ENCODE measurements at regions not wholly inside any gene's neighbourhood (a gene's known extent, or its start where the extent isn't known, plus 50 kb on each side); places are given as distances from the start of the nearest gene placed in this dataset.
A peak's percentile ranks its signal among the peaks of the same experiment; 100 is the strongest.
"Not testable (repeated sequence)": the region's sequence is repeated elsewhere in the genome, so short reads cannot be mapped to it uniquely, and the experiment has no call there.

DNA sequence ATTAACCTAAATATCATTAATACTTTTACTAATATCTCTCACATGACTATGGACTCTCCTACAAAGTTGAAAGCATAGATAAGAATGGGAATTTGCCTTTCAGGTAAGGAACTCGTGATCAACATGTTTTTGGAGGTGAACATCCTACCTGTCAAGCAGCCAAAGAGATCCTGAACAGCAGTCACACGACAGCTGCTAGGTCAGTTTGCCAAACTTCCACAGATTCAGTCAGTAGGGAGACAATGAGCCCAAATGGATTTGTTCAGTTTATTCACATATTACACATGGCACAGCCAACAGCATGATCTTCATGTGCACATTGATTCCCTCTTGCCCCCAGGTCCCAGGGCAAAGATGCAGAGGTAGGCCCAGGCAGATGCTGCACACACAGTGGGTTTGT lies 86.1 kb upstream of the LOC128125822 start:
- DNase-seq, result no peak

DNA sequence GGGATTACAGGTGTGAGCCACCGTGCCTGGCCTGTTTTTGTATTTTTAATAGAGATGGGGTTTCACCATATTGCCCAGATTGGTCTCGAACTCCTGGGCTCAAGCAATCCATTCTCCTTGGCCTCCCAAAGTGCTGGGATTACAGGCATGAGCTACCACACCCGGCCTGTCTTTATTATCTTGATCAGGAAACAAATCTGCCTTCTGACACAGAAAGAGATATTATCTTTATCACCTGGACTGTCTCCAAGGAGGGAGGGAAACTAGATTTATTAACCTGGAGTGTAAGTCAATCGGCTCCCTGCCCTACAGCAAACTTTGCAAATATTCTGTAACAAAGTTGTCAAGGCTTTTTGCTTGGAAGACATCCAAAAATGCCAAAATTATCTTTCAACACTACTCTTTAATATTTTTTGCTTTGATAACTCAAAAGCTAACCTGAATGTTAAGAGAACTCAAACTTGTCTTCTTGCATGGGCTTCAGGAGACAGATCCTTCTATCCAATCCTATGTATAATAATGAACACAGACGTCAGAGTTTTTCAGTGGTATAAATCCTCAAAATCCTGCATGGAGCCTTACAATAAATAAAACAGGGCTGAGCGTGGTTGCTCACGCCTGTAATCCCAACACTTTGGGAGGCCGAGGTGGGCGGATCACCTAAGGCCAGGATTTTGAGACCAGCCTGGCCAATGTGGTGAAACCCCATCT lies 85.0 kb upstream of the LOC128125822 start:
- DNase-seq, result no peak

DNA sequence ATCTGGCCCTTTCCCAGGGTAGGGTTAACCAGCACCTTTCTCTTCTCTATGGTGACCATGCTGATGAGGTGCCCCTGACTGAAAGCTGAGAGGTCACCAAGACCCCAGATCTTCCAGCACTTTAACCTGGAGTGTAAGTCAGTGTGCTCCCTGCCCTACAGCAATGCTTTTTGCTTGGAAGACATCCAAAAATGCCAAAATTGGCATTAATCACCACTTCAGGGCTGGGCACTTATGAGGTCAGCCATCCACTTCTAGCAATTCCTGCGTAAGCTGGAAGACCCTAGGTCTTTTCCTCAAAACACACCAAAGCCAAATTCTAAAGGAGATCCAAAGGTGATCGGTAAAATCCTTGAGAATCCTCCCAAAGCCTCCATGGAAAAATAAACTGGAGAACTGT lies 81.2 kb upstream of the LOC128125822 start:
- no peak for DNase-seq

DNA sequence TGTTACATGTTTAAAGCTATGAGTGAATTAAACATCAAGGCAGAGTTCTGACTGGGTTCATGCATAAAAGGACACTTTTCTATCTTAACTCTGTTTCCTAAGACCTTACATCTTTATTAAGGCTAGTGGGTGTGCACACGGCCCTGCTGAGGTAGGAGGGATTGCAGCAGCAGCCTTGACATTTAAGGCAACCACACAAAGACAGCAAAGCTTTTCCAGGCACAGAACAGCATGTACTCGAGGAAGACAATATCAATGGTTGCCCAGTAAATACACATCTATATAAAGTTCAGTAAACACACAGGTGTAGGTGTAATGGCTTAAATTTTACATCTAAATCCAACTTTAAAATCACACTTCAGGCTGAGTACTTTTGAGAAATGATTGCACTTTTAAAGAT lies 79.8 kb upstream of the LOC128125822 start:
- no peak for DNase-seq

DNA sequence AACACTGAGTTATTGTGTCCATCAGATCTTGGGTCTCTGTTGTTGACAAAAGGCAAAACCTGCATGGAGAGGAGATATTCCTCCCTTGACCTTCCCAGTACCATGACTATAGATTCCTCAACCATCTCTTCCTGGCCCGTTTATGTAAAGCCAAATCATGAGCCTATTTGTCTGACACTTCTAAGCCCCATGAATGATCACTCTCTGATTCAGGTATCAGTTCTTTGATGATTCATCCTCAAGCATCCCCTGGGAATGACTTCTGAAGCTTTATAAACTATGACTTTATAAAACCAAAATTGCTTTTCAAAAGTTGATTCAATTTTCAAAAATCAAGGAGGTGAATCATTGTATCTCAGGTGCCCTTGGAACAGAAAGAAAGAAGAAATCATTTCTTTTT lies 78.7 kb upstream of the LOC128125822 start:
- DNase-seq, result no peak

DNA sequence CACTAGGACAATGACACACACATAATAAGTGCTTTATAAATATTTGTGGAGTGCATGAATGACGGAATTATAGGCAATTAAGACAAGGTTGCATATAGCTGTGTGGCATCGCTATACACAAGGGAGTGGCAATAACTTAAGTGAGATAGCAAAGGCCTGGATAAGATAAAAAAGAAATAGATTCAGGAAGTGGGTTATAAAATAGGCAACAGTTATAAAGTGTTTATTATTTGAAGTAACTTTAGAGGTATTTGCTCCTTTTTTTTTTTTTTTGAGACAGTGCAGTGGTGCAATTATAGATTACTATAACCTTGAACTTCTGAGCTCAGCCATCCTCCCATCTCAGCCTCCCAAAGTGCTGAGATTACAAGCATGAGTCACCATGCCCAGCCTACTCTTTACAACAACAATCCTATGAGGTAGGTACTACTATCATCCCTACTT lies 75.9 kb upstream of the LOC128125822 start:
- DNase-seq, result no peak

DNA sequence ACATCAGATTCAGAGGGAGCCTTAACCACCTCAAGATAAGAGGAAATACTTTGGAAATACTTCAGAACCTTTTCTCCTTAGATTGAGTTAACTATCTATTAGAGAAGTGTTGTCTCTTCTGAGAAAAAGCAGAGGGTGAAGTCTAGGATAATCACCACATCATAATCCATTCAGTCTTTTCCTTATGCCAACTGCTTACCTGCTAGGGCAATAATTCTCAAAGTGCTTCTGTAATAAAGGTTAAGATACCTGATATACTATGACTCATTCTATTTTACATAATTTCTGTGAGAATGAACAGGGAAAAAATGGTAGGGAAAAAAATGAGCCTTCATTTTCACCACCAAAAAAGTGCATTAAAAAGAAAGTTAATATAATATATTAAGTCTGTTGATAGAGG lies 70.1 kb upstream of the LOC128125822 start:
- no peak for DNase-seq

DNA sequence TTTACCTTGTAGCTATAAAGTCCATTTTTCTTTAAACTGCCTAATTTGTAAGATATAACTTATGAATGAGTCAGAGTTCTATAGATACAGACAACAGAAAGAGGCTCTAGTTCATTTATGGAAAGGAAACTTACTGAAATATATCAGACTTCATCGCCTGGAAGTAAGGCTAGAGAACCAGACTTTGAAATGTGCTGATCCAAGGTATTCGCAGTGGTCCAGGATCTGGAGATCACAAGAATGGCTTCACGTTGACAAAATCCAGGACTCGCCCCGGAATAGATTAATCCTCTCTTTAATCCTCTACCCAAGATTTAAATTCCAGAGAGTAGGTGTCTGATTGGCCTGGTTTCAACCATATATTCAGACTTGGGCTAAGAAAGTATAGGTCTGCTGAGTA lies 69.1 kb upstream of the LOC128125822 start:
- no peak for DNase-seq

DNA sequence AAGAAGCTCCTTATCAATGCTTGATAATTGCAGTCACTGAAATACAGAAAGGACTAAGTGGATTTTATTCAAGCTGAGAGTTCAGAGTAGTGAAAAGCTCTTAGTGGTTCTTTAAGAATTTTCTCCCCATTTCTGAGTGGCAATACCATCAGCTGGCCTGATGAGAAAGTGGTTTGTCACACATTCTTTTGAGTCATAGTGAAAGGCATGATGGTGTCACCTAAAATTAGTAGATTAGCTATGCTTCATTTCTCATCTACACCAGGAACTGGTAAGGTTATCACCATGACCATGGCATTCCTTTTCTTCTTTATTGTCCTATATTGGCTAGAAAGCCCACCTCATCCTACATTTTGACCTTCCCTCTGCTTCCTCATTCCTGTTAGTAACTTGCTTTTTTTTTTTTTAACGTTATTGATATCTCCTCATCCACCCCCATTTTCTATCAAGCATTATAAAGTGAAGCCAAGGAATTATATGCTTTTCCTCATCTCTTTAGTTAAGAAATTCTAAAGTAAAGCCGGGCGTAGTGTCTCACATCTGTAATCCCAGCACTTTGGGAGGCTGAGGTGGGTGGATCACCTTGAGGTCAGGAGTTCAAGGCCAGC lies 67.4 kb upstream of the LOC128125822 start:
- no peak for DNase-seq

DNA sequence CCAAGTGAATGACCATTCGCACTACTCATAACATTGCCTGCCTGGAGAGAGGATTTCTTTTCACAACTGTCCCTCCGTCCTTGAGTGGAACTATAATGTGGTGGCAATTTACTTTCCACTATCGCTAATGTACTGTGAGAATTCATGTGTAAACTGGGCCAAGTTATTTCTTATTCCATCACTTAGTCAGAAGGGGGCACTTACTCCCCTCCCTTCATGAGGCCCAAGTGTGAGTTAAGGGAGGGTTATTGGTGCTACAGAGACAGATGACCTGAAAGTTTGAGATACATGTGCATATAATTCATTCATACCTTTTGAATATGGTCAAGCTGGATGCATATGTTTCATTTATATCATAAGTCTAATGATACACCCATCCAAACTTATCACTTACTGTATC lies 65.2 kb upstream of the LOC128125822 start:
- DNase-seq, result no peak

DNA sequence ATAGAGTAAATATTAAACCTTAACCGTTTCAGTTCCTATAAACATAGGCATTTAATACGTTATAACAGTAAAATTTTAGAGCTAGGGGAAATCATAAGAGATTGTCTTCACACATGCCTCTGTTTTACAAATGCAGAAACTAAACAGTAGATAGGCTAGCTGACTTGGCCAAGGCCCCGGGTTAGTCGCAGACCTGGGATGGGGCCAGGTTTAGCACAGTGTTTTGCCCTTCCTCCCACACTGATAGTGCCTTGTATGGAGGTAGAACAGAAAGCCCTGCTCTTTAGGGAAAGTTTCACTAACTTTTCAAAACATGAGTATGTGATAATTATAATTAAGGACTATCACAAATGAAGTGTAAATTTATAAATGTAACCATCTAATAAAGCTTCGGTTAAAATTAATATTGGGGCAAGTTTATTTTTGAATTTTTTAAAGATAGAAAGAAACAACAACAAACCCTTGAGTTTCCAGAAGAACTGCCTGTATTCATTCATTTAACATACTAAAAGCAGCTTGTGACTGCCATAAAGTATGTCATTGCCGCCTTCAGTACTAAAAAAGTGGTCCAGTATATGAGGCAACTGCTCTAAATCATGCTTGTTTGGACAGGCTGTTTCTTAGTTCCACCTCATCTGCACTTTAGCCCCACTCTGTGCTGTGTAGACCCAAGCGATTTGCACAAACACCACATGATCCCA lies 62.5 kb upstream of the LOC128125822 start:
- DNase-seq, result peak; percentile 36 to 55

DNA sequence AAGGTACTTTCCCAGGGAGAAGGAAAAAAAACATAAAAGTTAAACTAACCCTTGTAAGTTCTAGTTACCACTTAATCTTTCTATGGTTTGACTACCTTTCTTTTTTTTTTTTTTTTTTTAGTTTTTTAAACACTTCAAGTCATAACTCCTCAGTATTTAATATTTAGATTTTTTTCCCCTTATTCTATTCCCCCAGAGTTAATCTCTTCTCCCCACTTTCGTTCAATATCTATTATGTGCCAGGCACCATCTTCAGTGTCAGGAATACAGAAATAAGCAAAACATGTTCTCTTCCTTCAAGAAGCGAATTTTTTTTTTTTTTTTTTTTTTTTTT lies 62.0 kb upstream of the LOC128125822 start:
- no peak for DNase-seq

DNA sequence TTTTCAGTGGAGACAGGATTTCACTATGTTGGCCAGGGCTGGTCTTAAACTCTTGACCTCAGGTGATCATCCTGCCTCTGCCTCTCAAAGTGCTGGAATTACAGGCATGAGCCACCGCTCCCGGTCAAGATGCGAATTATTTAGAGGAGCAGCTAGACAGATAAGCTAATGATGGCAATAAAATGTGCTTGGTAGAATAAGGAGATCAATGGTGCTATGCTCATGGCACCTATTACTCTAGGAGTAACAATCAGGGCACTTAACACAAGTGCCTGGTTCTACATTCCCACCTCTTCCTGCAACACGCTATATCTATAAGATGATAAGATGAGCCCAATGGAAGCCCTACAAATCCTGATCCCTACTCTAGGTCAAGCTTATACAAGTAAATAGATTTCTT lies 61.4 kb upstream of the LOC128125822 start:
- DNase-seq, result no peak

DNA sequence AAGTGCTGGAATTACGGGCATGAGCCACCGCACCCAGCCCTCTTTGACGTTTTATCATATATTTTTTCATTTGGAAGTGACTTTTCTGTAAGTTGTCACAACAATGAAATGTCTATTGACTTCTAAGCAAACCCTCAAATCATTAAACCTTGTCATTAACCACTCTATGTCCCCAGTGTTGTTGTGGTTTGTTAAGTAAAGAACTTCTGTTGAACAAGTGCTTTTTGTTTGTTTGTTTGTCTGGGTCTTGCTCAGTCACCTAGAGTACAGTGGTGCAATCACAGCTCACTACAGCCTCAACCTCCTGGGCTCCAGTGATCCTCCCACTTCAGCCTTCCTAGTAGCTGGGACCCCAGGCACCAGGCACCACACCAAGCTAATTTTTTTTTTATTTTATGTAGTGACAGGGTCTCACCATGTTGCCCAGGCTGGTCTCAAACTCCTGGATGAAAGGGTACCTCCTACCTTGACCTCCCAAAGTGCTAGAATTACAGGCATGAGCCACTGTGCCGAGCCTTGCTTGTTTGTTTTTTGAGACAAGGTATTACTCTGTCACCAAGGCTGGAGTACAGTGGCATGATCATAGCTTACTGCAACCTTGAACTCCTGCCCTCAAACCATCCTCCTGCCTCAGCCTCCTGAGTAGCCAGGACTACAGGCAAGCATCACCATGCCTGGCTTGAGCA lies 57.6 kb upstream of the LOC128125822 start:
- no peak for DNase-seq

DNA sequence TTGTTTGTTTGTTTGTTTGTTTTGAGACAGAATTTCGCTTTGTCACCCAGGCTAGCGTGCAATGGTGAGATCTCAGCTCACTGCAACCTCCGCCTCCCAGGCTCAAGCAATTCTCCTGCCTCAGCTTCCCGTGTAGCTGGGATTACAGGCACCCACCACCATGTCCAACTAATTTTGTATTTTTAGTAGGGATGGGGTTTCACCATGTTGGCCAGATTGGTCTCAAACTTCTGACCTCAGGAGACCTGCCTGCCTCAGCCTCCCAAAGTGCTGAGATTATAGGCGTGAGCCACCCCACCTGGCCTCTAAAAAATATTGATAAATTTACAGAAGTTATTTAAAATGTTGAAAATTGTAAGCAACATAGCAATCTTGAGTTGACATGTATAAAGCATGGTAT lies 57.1 kb upstream of the LOC128125822 start:
- DNase-seq, result not testable (repeated sequence)

DNA sequence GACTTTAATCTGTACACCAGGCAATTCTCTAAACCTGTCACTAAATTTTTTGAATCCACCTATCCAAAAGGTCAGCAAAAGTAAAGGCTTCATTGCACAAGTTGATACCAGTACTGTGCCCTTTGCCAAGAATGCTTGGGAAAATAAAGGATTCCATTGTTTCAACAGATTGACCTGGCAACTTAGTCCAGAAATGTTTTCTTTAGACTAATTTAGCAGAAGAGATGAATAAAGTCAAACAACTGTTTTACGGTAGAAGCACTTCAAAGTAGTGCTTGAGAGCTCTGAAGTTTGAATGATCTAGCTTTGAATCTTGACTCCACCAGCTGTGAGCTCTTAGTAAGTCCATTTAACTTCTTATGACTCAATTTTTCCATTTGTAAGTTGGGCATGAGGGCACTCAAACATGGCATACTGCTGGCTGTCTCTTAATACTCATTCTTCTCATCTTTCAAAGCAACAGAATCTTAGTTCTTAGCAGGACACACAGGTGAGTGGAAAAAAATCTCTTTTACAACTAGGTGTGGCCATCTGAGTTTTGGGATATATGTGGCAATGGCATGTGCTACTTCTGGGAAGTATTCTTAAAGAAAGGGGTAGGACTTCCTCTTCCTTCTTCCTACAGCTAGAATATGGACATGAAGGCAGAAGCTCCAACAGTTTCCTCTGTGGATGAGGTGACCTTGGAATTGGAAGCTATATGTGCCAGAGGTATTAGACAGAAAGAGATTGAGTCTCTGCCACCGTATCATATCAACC lies 55.9 kb upstream of the LOC128125822 start:
- DNase-seq, result peak; percentile 23 to 27

DNA sequence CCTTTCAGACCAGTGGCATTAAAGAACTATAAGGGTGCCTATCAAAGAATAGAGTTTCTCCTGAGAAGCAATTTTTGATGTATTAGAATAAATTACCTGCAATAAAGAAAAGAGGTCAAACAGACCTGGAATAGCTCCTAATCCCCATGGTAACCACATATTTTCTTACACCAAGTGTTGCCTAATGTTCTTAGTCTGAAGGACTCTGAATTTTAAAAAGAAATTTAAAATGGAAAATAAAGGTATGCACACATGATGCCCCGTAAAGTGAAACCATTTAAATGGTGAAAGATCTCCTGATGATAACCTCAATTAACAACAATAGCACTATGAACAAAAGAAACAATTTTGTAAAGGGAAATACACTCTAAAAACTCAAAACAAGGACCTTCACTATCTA lies 55.1 kb upstream of the LOC128125822 start:
- peak in 1 of 2 donors; percentile 7 for DNase-seq

DNA sequence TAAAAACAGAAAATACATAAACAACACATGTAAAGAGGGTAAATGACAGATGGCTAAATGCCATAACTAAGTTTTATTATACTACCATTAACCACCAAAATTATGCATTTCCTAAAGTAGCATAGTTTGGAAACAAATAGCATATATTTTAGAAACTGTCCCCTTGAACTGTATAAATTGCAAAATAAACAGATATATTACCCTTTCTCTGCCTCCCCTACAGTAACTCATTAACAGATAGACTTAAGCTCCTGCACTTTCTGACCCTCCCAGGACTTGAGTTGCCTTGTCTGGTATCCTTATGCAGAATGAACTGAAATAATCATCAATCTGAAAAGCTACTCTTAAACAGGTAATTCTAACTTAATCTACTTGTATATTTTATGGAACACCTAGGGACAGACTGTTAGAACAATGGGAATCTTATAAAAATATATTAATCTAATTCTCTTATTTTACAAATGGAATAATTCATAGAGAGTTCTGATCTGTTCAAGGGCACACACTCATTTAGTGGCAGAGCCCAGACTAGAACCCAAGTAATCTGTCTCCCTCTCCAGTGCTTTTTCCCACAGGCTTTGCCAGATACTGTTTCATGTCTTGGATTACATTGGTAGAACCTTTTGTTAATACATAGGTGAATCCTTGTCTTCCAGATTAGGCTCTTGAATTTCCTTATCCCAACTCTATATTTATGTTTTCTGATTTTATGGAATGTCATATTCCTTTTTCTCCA lies 50.6 kb upstream of the LOC128125822 start:
- no peak for DNase-seq

All from right lung (tissue), 2 donors.